ENCODE measurements at regions not wholly inside any gene's neighbourhood (a gene's known extent, or its start where the extent isn't known, plus 50 kb on each side); places are given as distances from the start of the nearest gene placed in this dataset.

DNA sequence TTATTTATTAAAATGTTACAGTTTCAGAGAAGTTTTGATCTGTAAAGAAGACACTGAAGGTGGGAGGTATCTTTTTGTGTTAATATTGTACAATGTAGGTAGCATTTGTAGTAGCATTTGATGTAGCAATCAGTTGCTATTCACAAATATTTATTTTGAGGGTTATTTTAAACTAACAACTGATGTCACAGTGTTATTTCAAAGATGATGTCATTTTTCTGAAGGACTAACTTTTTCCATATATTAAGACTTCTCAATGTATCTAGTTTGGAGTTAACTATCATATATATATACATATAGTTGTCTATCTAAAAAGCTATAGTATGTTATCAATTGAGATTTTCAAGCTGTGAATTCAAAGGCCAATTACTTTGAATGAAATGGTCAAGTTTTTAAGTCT, 1003.3 kb downstream of the DSC3 start:
- TF ChIP-seq CTCF (conservative IDR thresholded peaks at IDR 0.05; ENCODE audit: low read depth, low read length): no peak
- no peak for TF ChIP-seq EZH2 (IDR thresholded peaks at IDR 0.05; ENCODE audit: borderline replicate concordance, low read depth, low read length, poor library complexity, severe bottlenecking)

All from A673 (cell line).